ENCODE measurements at regions not wholly inside any gene's neighbourhood (a gene's known extent, or its start where the extent isn't known, plus 50 kb on each side); places are given as distances from the start of the nearest gene placed in this dataset.

DNA sequence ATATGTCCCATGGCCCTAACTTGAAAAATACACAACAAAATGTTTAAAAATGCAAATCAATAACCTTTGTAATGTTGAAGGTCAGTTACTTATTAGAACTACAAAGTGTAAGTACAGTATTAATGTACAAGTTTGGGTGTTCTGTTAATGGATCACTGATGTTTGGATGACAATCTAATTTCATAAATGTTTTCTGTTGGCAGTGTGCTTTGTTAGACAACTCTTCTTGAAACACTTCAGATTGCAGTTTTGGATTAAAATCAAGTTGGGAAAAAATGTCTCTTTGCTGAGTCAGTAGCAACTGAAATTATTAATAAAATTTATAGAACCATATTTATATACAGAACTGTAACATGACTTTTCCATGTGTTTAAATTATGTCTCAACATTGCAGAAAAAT is 1063.5 kb upstream of the PCDH9 start:
- DNase-seq (ENCODE audit: low spot score), result no peak

DNA sequence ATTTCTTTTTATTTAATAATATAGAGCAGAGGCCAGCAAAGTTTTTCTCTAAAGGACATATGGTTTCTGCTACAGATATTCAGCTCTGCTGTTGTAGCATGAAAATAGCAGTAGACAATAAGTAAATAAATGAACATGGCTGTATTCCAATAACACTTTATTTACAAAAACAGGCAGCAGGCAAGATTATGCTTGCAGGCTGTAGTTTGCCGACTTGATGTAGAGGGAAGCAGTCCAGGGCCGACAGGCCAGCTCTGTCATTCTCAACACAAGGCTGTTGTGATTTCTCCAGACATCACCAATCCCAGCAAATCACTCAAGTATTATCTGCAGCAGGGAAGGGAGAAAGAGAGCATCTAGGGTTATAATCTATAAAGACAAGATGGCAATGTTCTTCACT is 1062.5 kb upstream of the PCDH9 start:
- DNase-seq (ENCODE audit: low spot score), result no peak

DNA sequence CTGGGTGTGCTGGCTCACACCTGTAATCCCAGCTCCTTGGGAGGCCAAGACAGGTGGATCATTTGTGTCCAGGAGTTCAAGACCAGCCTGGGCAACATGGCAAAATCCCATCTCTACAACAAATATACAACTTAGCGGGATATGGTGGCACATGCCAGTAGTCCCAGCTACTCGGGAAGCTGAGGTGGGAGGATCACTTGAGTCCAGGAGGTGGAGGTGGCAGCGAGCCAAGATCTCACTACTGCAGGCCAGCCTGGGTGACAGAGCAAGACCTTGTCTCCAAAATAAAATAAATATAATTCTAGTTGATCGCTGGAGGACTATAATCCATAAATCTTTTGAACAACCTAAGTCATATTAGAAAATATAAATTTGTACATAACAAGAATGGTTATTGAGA is 1061.5 kb upstream of the PCDH9 start:
- DNase-seq (ENCODE audit: low spot score), result no peak

DNA sequence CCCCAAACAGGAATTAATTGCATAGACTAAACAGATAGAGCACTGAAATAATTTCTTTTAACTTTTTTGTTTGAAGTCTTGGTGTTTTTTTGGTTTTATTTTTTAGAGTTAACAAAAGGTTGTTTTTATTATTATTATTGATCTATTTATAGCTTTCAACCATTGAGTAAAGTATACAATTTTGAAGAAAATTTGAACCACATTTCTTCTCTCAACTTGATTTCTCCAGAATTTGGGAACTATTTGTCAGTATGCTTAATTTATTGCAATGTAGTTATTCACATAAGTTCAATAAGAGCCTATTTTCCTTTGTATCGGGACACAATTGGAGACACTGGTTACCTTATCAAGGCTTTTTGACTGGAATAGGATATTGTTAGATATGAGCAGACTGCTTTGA is 1045.6 kb upstream of the PCDH9 start:
- DNase-seq (ENCODE audit: low spot score), result no peak

DNA sequence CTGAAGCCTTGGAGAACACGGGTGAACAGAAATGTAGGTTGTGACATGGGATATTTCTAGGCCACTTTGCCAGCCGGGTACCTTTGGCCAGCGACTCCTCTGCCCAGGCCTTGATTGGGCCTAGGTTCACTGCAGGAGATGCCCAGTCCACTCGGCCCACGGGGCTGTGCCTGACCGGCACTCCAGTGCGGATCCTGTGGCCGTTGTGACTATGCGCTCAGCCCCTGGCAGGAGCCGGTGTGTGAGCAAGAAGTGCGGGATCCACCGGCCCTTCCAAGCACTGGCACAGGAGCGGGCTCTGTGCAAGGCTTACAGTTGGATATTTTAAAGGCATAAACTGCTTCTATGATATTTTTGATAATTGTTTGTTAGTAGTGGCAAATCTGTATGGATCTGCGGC is 1042.5 kb upstream of the PCDH9 start:
- DNase-seq (ENCODE audit: low spot score), result no peak

DNA sequence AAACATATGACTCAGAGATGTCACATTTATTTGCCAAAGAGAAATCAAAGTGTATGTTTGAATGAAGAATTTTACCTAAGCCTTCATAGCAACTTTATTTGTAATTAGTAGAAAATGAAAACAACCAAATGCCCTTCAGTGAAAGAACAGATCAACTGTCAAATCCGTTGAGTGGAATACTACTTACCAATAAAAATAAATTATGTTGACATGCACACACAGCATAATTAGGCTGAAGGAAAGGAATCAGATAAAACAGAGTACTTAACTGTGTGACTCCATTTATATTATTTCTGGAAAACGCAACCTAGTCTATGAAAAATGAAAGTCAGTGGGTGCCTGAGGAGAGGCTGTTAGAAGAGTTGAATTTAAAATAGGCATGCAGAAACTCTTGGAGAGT is 1034.6 kb upstream of the PCDH9 start:
- no peak for DNase-seq (ENCODE audit: low spot score)

DNA sequence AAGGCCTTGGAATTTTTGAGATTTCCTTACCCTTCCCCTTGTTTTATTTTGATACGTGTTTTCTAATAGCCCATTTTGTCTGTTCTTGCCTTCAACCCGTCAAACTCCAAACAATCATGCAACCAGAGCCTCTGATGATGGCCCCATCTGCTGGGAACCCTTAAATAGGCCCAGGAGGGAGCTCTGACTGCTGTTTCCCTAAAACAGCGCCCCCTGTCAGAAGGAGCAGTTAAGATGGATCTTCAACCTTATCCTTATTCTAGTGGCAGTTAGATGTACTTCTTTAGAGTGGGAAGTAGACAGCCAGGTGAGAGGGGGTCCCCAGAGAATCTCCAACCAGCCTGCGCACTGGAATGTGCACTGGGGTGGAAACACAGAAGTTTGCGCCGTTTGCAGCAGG is 1031.0 kb upstream of the PCDH9 start:
- DNase-seq (ENCODE audit: low spot score), result no peak

DNA sequence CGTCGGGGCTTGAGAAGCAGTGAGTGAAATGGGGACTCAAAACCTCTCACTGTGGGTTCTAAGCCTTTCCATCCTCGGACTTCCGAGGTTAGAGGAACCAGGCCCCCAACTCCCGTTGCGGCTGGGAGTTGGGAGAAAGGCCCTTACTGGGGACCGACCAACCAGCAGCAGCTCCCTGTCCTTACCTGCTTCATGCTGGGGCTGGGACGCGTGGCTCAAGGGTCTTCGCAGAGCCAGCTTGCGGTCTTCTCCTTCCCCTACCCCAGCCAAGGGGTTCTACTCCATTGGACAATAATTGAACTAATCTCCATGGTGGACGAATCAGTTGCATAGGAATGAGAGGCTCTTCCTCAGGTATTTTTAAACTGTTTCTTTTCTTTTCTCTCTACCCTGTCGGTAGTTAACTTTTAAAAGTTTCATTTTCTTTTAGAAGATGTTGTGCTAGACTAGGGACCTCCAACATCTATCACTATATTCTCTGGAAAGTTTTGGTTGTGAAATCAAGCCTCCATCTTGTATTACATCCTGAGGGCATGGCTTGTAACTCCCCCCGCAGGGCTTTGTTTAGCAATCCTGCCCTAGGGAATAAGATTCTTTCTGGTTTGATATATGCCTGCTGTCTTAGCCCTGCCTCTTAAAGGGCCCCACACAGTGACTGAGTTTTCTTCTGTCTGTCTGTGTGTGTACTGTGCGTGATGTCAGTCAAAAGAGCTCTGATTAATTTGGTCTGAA is 1027.1 kb upstream of the PCDH9 start:
- DNase-seq (ENCODE audit: low spot score), result no peak

DNA sequence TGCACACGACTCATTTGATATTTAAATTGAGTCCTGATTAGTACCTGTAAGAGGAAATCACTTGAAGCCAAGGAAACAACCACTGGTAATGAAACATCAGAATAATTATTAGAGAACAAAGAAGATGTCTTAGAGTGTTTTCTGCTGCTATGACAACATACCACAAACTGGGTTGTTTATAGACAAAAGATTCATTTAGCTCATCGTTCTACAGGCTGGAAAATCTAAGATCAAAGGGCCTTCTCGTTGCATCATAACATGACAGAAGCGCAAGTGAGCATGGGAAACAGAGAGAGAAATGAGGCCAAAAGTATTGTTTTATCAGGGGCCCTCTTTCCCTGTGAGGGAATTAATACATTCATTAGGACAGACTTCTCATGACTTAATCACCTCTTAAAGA is 1024.0 kb upstream of the PCDH9 start:
- no peak for DNase-seq (ENCODE audit: low spot score)

DNA sequence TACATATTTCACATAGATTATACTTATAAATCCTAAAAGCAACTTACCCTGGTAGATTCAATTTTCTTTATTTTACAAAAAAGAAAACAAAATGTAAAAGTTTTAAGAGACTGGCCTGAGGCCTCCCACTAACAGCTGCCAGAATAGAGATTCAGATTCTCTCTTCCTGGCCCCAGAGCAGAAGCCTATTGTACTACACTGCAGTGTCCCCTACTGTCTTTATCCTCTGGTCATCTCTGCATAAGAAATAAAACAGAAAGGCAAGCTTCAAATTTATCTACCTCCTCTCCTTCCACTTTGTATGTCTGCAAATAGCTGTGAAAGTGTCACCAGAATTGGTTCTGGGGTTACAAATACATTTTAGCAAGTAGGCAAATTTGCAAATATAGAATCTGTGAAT is 1004.1 kb upstream of the PCDH9 start:
- DNase-seq (ENCODE audit: low spot score), result no peak

DNA sequence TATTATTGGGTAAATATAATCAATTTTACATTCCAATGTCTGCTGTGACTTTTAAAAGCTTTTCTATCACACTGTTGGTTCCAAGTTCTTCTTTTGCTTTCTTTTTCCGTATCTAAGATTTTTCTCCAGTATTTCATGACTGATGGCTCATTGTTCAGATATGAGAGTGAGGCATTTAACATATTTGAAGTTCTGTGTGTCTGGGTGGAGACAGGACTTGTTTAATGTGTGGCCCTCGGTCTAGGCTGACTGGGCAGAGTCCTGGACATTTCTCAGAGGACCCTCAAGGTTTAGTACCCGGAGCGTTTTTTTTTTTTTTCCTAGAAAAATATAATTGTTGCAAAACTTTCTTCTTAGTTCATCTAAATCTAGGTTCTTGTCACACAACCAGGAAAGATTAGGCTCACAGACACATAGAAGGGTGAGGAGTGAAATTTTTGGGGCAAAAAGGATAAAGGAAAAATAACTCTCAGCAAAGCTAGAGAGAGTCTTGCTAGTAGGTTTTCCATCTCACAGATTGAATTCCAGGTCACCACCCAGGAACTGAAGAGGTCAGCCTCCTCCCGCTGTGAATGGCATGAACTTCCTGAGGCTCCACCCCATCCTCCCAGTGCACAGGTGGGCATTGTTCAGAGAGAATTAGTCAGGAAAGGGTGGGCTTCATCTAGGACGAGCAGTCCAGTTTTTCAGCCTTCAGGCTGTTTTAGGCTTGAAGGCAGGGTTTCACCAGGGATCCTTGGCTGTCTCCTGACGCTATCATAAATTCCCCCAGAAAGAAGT is 1002.4 kb upstream of the PCDH9 start:
- no peak for DNase-seq (ENCODE audit: low spot score)

DNA sequence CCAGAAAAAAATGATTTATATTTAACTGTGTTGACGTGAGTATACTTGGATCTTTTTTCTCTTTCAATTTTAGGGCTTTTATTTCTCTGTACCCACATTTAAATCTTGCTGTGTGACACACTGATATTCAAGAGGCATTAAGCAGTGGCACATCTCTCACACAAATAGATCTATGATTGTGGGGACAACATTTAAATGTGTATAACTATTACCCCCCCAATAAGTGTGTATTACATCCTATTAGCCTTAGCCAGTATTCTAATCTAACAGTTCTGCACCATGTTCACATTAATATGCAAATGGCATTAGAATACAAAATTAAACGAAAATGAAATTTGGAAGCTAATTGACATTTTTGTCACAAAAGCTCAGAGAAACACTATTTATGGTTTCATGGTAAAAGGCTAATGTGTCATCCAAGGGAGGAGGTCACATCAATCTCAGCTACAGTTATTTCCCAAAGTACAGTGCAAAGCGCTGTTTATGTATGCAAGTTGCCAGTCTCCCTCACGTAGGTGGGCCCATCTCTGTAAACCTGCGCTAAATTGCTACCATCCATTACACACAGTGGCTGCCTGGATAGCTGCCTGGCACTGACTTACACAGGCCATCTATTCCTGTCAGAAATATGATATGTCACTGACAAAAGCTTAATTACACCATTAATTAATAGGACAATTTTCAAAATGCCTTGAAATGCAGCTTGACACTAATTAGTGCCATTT is 984.7 kb upstream of the PCDH9 start:
- no peak for DNase-seq (ENCODE audit: low spot score)

DNA sequence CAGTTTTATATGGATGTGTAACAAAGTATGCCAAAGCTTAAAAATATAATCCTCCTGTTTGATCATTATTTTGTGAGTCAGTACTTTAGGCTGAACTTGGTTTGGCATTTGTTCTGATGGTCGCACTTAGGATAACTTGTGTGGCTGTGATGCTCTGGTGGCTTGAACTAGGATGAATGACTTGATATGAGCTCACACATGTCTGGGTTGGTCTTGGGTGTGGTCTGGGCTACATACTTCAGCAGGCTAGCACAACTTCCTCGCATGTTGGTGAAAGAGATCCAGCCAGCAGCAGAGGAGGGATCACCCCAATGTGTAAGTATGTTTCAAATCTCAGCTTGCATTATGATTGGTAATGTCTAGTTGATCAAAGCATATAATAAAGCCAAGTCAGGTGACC is 969.1 kb upstream of the PCDH9 start:
- DNase-seq (ENCODE audit: low spot score), result no peak

DNA sequence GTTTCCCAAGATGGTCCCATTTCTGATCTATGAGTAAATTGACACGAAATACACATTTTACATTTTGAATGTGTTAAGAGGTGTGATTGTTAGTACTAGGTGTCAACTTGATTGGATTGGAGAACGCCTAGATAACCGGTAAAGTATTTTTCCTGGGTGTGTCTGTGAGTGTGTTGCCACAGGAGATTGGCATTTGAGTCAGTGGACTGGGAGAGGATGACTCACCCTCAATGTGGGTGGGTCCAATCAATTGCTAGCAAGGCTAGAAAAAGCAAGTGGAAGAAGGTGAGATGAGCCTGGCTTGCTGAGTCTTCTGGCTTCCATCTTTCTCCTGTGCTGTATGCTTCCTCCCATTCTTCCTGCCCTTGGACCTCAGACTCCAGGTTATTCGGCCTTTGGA is 960.7 kb upstream of the PCDH9 start:
- DNase-seq (ENCODE audit: low spot score), result no peak

DNA sequence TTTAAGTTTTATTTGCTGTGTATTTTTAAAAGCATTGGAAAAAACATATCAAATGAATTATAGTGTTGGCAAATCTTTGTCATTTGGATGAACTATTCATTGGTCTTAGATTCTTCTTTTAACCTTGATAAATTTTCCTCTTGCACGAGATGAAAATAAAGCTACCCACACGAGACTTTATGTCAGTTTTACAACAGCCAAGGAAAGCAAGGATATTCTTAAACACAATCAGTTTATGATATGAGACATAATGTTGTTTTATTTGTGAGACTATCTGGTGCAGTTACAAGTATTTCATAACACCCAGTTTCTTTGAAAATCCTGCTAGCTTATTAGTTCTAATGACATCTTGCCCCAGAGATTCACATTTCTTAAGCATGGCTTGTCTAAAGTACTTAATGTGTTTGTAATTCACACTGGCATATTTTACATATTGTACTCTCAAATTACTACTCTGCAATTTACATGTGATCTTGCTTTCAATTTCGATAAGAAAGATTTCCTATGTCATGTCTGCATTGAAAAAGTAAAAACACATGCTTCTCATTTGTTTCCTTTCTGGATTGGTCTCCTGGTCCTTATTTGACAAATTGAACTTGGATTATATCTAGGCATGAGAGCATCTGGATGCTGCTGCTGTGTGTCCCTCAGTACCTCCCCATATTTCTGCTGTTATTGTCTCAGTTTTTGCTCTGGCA is 955.5 kb upstream of the PCDH9 start:
- DNase-seq (ENCODE audit: low spot score), result no peak

DNA sequence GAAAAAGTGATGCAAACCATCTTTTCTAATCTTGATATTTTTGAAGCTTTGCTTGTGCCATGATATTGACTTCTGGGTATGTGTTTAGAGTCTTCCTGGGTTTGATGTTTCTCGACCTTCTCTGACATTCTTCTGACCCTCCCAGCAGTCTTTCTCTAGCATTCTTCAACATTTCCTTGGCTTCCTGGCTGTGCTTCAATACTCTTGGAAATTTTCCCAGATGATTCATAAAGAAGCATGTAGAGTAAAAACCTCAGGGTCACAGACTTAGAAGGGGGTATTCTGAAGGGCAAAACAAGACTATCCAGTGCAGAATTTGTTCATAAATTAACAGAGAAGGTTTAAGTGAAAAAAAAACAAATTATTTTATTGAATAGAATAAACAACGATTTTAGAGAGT is 946.3 kb upstream of the PCDH9 start:
- peak; percentile 36 for DNase-seq (ENCODE audit: low spot score)

DNA sequence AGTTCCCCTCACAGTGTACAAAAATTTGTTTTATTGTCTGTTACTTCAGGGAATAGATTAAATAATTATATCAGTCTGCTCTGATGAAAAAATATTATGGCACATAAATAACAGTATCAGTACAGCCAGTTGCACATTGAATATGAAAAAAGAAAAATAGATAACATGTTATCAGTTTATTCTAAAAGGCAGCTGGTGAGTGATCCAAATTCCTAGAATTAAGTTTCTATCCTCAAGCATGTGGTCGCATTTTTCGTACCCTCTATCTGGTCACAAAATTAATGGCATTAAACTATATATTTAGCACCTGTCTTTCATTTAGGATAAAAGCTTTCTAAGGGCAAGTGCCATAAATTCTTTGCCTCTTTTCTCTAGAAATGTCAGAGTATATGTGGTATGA is 944.8 kb upstream of the PCDH9 start:
- no peak for DNase-seq (ENCODE audit: low spot score)

DNA sequence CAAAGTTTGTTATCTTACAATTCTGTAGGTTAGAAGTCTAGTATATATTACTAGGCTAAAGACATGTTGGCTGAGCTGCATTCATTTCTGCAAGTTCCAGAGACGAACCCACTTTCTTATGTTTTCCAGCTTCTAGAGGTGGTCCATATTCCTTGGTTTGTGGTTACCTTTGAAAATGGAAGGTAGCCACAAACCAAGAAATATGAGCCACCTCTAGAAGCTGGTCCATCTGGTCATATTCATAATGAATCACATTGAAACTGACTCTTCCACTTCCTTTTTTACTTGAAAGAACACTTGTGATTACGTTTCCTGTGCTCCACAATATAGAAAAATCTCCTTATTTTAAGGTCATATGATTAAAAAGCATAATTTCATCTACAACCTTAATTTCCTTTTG is 943.0 kb upstream of the PCDH9 start:
- peak; percentile 5 for DNase-seq (ENCODE audit: low spot score)

DNA sequence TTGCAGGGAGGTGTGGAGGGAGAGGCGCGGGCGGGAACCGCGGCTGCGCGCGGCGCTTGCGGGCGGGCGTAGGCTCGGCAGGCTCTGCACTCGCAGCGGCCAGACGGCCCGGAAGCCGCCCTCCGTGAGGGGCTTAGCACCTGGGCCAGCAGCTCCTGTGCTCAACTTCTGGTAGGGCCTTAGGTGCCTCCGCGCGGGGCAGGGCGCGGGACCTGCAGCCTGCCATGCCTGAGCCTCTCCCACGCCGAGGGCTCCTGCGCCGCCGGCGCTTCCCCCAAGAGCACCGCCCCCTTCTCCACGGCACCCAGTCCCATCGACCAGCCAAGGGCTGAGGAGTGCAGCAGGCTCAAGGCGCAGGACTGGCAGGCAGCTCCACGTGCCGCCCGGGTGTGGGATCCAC is 940.8 kb upstream of the PCDH9 start:
- no peak for DNase-seq (ENCODE audit: low spot score)

DNA sequence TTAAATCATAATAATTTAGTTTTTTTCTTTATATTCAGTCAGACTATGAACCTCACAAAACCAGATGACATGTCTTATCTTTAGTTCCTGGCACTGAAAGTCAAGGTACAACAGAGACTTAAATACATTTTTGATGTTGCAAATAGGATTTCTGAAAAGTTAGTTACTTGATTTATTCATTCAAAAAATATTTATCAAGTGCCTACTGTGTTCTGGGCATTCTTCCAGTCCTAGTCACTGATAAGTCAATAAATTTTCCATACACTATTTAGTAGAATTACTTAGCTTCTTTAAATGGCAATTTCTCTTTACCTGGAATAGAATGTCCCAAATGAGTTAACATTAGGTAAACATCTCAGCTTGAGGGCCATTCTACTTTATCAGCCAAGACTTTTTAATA is 938.3 kb upstream of the PCDH9 start:
- no peak for DNase-seq (ENCODE audit: low spot score)

DNA sequence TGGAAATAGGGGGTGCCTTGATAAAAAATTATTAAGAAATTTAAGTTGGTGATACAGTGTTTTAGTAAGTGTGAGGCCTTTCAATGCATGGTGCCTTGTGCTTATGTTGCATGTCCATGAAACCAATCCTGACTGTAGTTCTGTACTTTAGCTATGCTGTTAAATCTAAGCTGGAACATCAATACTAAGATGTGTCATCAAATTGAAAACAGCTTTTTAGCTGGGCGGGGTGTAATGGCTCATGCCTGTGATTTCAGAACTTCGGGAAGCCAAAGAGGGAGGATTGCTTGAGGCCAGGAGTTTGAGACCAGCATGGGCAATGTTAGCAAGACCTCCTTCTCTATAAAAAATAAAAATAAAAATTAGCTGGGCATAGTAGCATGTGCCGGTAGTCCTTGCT is 930.3 kb upstream of the PCDH9 start:
- DNase-seq (ENCODE audit: low spot score), result no peak

DNA sequence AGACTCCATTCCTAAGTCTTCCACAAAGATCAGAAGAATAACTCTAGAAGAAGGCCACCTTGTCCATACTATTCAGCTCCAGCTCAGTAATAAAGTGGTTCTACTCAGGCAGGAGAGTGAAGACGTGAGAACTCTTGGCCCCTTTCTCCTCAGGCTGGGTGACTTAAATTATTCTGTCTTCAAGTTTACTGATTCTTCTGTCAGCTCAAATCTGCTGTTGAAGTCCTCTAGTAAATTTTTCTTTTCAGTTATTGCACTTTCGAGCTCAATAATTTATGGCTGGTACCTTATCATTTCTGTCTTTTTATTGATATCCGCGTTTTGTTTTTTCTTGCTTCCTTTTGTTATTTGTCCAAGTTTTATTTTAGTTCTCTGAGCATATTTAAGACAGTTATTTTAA is 922.3 kb upstream of the PCDH9 start:
- no peak for DNase-seq (ENCODE audit: low spot score)

DNA sequence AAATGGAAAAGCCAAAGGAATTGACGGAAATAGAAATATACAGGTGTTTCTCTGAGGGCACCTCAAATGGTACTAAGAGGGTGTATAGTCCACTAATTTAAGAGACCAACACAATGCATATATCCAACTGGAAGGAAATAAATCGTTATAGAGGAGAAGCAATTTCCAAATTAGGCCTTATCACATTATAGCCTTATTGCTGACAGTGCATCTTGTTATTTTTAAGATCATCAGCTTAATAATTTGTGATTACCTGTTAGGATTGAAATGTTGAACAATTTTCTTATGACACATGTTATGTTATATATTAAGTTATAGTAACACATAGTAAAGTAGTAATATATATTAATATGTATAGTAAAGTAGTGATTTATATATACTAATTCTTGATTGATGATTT is 915.7 kb upstream of the PCDH9 start:
- no peak for DNase-seq (ENCODE audit: low spot score)

All from kidney capillary endothelial cell (primary cell).